Liver (tissue), 8 donors: ENCODE measurements at regions not wholly inside any gene's neighbourhood (a gene's known extent, or its start where the extent isn't known, plus 50 kb on each side); places are given as distances from the start of the nearest gene placed in this dataset.
"Not testable (repeated sequence)": the region's sequence is repeated elsewhere in the genome, so short reads cannot be mapped to it uniquely, and the experiment has no call there.

Experiments
- DNase-seq: peaks from one replicate; pipeline ENCODE4 v3.0.0-alpha.2; 2017; ENCODE audit warnings: low spot score
- H3K27ac ChIP-seq, 2 donors: one replicate each; pipeline ENCODE4 v1.7.0; 2013; ENCODE audit warnings: inconsistent platforms in 2 of 2, low read length in 2 of 2, control low read depth in 1 of 2, low read depth in 1 of 2, mild to moderate bottlenecking in 1 of 2
- H3K27me3 ChIP-seq, 4 donors: one replicate each; pipeline versions ENCODE4 v1.6.1 to v1.7.0; 2013; ENCODE audit warnings: low read length in 3 of 4, inconsistent platforms in 1 of 4, mild to moderate bottlenecking in 1 of 4, moderate library complexity in 1 of 4; ENCODE audit not compliant: control insufficient read depth in 4 of 4, insufficient read depth in 4 of 4
- H3K36me3 ChIP-seq, 4 donors: one replicate each; pipeline versions ENCODE4 v1.6.1 to v1.7.0; 2013; ENCODE audit warnings: low read length in 3 of 4, mild to moderate bottlenecking in 3 of 4, low read depth in 1 of 4, moderate library complexity in 1 of 4; ENCODE audit not compliant: control insufficient read depth in 4 of 4, insufficient read depth in 3 of 4
- H3K4me1 ChIP-seq, 4 donors: one replicate each; pipeline versions ENCODE4 v1.6.1 to v1.7.0; 2013; ENCODE audit warnings: low read length in 3 of 4, mild to moderate bottlenecking in 3 of 4, moderate library complexity in 1 of 4; ENCODE audit not compliant: control insufficient read depth in 4 of 4, insufficient read depth in 4 of 4
- H3K4me3 ChIP-seq, 3 donors: one replicate each; pipeline versions ENCODE4 v1.6.1 to v1.7.0; 2013; ENCODE audit warnings: low read length in 3 of 3, control low read depth in 1 of 3, low read depth in 1 of 3, mild to moderate bottlenecking in 1 of 3
- H3K9ac ChIP-seq, 2 donors: one replicate each; pipeline ENCODE4 v1.7.0; 2013; ENCODE audit warnings: low read length in 2 of 2, mild to moderate bottlenecking in 2 of 2, moderate library complexity in 2 of 2, control low read depth in 1 of 2, low read depth in 1 of 2
- H3K9me3 ChIP-seq, 4 donors: one replicate each; pipeline versions ENCODE4 v1.6.1 to v1.7.0; 2013; ENCODE audit warnings: low read length in 3 of 4; ENCODE audit not compliant: control insufficient read depth in 4 of 4
- ATF3 ChIP-seq: IDR thresholded peaks from 2 replicates; pipeline ENCODE4 v1.6.1; 2016; ENCODE audit warnings: antibody characterized with exemption
- CTCF ChIP-seq: fragments of 150-350 bp; IDR thresholded peaks from 2 replicates; pipeline ENCODE4 v1.5.1; 2017; ENCODE audit warnings: improper control_type of control experiment, low read depth, low read length; ENCODE audit not compliant: missing input control
- EGR1 ChIP-seq, 2 donors: IDR thresholded peaks; 2 replicates each; pipeline ENCODE4 v1.6.1; 2016 to 2018; ENCODE audit warnings: antibody characterized with exemption in 2 of 2, low read depth in 2 of 2
- FOXA1 ChIP-seq: IDR thresholded peaks from 2 replicates; pipeline ENCODE4 v1.6.1; 2016; ENCODE audit warnings: antibody characterized with exemption
- FOXA2 ChIP-seq: IDR thresholded peaks from 2 replicates; pipeline ENCODE4 v1.6.1; 2016; ENCODE audit warnings: antibody characterized with exemption
- GABPA ChIP-seq, 2 donors: IDR thresholded peaks in 1 of 2; conservative IDR thresholded peaks in 1 of 2; 2 replicates each; pipeline ENCODE4 v1.6.1; 2016; ENCODE audit warnings: antibody characterized with exemption in 2 of 2, mild to moderate bottlenecking in 1 of 2, moderate library complexity in 1 of 2
- HNF4A ChIP-seq, 2 donors: conservative IDR thresholded peaks; 2 replicates each; pipeline ENCODE4 v1.6.1; 2016; ENCODE audit warnings: antibody characterized with exemption in 2 of 2, mild to moderate bottlenecking in 2 of 2
- HNF4G ChIP-seq: IDR thresholded peaks from 2 replicates; pipeline ENCODE4 v1.6.1; 2016; ENCODE audit warnings: antibody characterized with exemption
- JUND ChIP-seq, 2 donors: IDR thresholded peaks; 2 replicates each; pipeline ENCODE4 v1.6.1; 2016; ENCODE audit warnings: antibody characterized with exemption in 2 of 2
- MAX ChIP-seq: IDR thresholded peaks from 2 replicates; pipeline ENCODE4 v1.6.1; 2016; ENCODE audit warnings: antibody characterized with exemption
- NR2F2 ChIP-seq: IDR thresholded peaks from 2 replicates; pipeline ENCODE4 v1.6.1; 2016; ENCODE audit warnings: antibody characterized with exemption
- RAD21 ChIP-seq, 2 donors: IDR thresholded peaks; 2 replicates each; pipeline ENCODE4 v1.6.1; 2016; ENCODE audit warnings: antibody characterized with exemption in 2 of 2, mild to moderate bottlenecking in 2 of 2
- REST ChIP-seq: IDR thresholded peaks from 2 replicates; pipeline ENCODE4 v1.6.1; 2016; ENCODE audit warnings: antibody characterized with exemption, mild to moderate bottlenecking
- RXRA ChIP-seq, 2 donors: IDR thresholded peaks; 2 replicates each; pipeline ENCODE4 v1.6.1; 2017 to 2018; ENCODE audit warnings: antibody characterized with exemption in 2 of 2, mild to moderate bottlenecking in 1 of 2
- SP1 ChIP-seq: IDR thresholded peaks from 2 replicates; pipeline ENCODE4 v1.6.1; 2018; ENCODE audit warnings: antibody characterized with exemption, mild to moderate bottlenecking
- TAF1 ChIP-seq: conservative IDR thresholded peaks from 2 replicates; pipeline ENCODE4 v1.6.1; 2016; ENCODE audit warnings: antibody characterized with exemption, mild to moderate bottlenecking
- YY1 ChIP-seq: IDR thresholded peaks from 2 replicates; pipeline ENCODE4 v1.6.1; 2016; ENCODE audit warnings: antibody characterized with exemption, mild to moderate bottlenecking
- ZBTB33 ChIP-seq: IDR thresholded peaks from 2 replicates; pipeline ENCODE4 v1.6.1; 2016; ENCODE audit warnings: antibody characterized with exemption
- WGBS: extraction: QIAGEN DNeasy Blood & Tissue Kit; methylation state at CpG from one replicate; pipeline ENCODE4 v1.1.7; 2013; 5-methylcytosine and 5-hydroxymethylcytosine counted together
- donor health status: healthy.
- donor health status: healthy.
- donor health status: healthy.
- donor health status: healthy.
- donor health status: healthy.

- TF ChIP-seq HNF4A (conservative IDR thresholded peaks at IDR 0.05) (no peak), RXRA (IDR thresholded peaks at IDR 0.05) (no peak)
- Histone ChIP-seq H3K9ac (no peak overlapping the region), H3K36me3 (no peaks in the 10 kb centered on the region), H3K4me1 (peaks cover 0 to under 1% (median 0%) of the 10 kb centered on the region in 4 donors), H3K4me3 (no peak overlapping the region), H3K9me3 (peaks cover 0 to 2% (median 0%) of the 10 kb centered on the region in 4 donors), H3K27me3 (peaks cover 0 to 3% (median 1%) of the 10 kb centered on the region in 4 donors), H3K27ac (no peak overlapping the region)
- 12% methylated on average over 14 of the region's 14 CpGs for WGBS
- DNase-seq, result no peak
Observed at GRCh38 chr10:123275136-123275564, 120.9 kb downstream of the BUB3 start.

GRCh38 chr10:123278445-123278844, 124.2 kb downstream of the BUB3 start:
- H3K9me3 ChIP-seq, result peaks cover 0 to 2% (median 0%) of the 10 kb centered on the region in 4 donors
- peaks cover 0 to 3% (median 1%) of the 10 kb centered on the region in 4 donors for H3K27me3 ChIP-seq
- H3K9ac ChIP-seq, result no peak overlapping the region
- 93% methylated on average over 2 of the region's 2 CpGs for WGBS
- H3K27ac ChIP-seq, result no peak overlapping the region
- no peaks in the 10 kb centered on the region for H3K4me1 ChIP-seq
- TF ChIP-seq ZBTB33 (no peak), JUND (IDR thresholded peaks at IDR 0.05) (no peak), HNF4G (no peak), RAD21 (IDR thresholded peaks at IDR 0.05) (no peak), HNF4A (conservative IDR thresholded peaks at IDR 0.05) (no peak), FOXA2 (no peak), CTCF (no peak), NR2F2 (no peak), REST (no peak), SP1 (no peak), TAF1 (no peak), RXRA (IDR thresholded peaks at IDR 0.05) (no peak), FOXA1 (no peak), GABPA (IDR thresholded peaks at IDR 0.05 in 1 of 2, conservative IDR thresholded peaks at IDR 0.05 in 1 of 2) (no peak), EGR1 (IDR thresholded peaks at IDR 0.05; ENCODE audit: low read depth in 2 of 2) (no peak), YY1 (no peak), ATF3 (no peak), MAX (no peak)
- no peak overlapping the region for H3K4me3 ChIP-seq
- DNase-seq, result no peak
- no peaks in the 10 kb centered on the region for H3K36me3 ChIP-seq

GRCh38 chr10:123283371-123283770, 129.2 kb downstream of the BUB3 start:
- H3K9me3 ChIP-seq, H3K9ac ChIP-seq, H3K27me3 ChIP-seq, H3K4me1 ChIP-seq, DNase-seq, H3K36me3 ChIP-seq, H3K27ac ChIP-seq, H3K4me3 ChIP-seq: not testable (repeated sequence)
- WGBS, result 98% methylated on average over 35 of the region's 35 CpGs
